ENCODE measurements at regions not wholly inside any gene's neighbourhood (a gene's known extent, or its start where the extent isn't known, plus 50 kb on each side); places are given as distances from the start of the nearest gene placed in this dataset.

- Histone ChIP-seq H2BK12ac (ENCODE audit: low read depth, low read length) (no peak overlapping the region), H3K4me3 (ENCODE audit: extremely low read depth in 1 of 4, insufficient read depth in 2 of 4, low read depth in 3 of 4, low read length in 4 of 4) (no peak overlapping the region), H4K5ac (ENCODE audit: insufficient read length, low read depth, low read length) (no peak overlapping the region), H3K23ac (ENCODE audit: insufficient read length) (no peak overlapping the region), H4K8ac (ENCODE audit: extremely low read depth, insufficient read depth, low read length) (no peak overlapping the region), H3K27ac (ENCODE audit: low read depth, low read length) (no peak overlapping the region), H3K9ac (replicated peaks in 1 of 4; ENCODE audit: extremely low read depth in 1 of 4, low read depth in 3 of 4, low read length in 3 of 4) (no peak overlapping the region), H4K20me1 (replicated peaks in 1 of 2; ENCODE audit: control insufficient read depth in 1 of 2, insufficient read depth in 2 of 2, low read length in 2 of 2) (peaks cover 0 to 10% of the 10 kb centered on the region in 2 experiments), H3K23me2 (ENCODE audit: low read depth, low read length) (peaks cover 9% of the 10 kb centered on the region), H2AFZ (ENCODE audit: low read length) (no peak overlapping the region), H4K91ac (replicated peaks; ENCODE audit: insufficient read length, low read length) (no peak overlapping the region), H3K4ac (replicated peaks; ENCODE audit: insufficient read length, low read depth, low read length) (no peak overlapping the region), H3K4me2 (ENCODE audit: insufficient read depth in 1 of 2, low read depth in 2 of 2, low read length in 2 of 2) (no peak overlapping the region), H3K27me3 (replicated peaks in 1 of 4; ENCODE audit: control insufficient read depth in 3 of 4, extremely low read depth in 1 of 4, insufficient read depth in 3 of 4, low read length in 3 of 4) (no peaks in the 10 kb centered on the region; a peak in 1 of 7 replicates), H2BK20ac (ENCODE audit: low read length) (no peak overlapping the region), H3K79me2 (ENCODE audit: control insufficient read depth in 1 of 2, insufficient read depth in 2 of 2, low read length in 2 of 2) (no peaks in the 10 kb centered on the region), H2AK5ac (ENCODE audit: low read depth, low read length) (no peak overlapping the region), H3K36me3 (ENCODE audit: control insufficient read depth in 2 of 4, insufficient read depth in 4 of 4, low read length in 3 of 4) (no peaks in the 10 kb centered on the region; a peak in 1 of 8 replicates), H2BK120ac (replicated peaks; ENCODE audit: low read depth, low read length) (no peak overlapping the region), H2BK15ac (ENCODE audit: low read length) (no peak overlapping the region), H3K56ac (replicated peaks; ENCODE audit: insufficient read length, low read depth, low read length) (no peak overlapping the region), H3K18ac (ENCODE audit: extremely low read depth, low read length) (no peak overlapping the region), H3K4me1 (replicated peaks in 1 of 4; ENCODE audit: control insufficient read depth in 3 of 4, insufficient read depth in 4 of 4, low read length in 3 of 4) (peaks cover 0 to 4% (median 1%) of the 10 kb centered on the region in 4 experiments; a peak in 2 of 7 replicates), H3K79me1 (ENCODE audit: low read depth, low read length) (peaks cover 2% of the 10 kb centered on the region; the same call in 1 of the 2 replicates), H3K14ac (ENCODE audit: insufficient read length) (no peak overlapping the region), H3K9me3 (ENCODE audit: insufficient read depth in 2 of 2, low read depth in 1 of 2, low read length in 1 of 2) (no peaks in the 10 kb centered on the region), H2BK5ac (ENCODE audit: low read depth, low read length) (no peak overlapping the region)
- DNase-seq (ENCODE audit: low read depth in 1 of 2, low spot score in 2 of 2) (no peak), FAIRE-seq (no peak)
- ChIA-PET CTCF (ENCODE audit: partially characterized antibody) (interaction anchor here (1.2 to 1.7 kb wide), 4 partner anchors 163 to 267 kb away, joined by 3 to 8 read pairs (median 4); no protein-coding TSS in a partner anchor), POLR2A (ENCODE audit: partially characterized antibody) (interaction anchor here (0.6 to 1.2 kb wide), 2 partner anchors 11 to 162 kb away, joined by 3 to 5 read pairs; no protein-coding TSS in a partner anchor)
- WGBS, 2 experiments (ENCODE audit: extremely low coverage in 1 of 2, insufficient coverage in 1 of 2, insufficient read length in 1 of 2, insufficient replicate concordance in 2 of 2, low coverage in 1 of 2, low lambda C conversion rate in 2 of 2, missing lambda C conversion rate in 1 of 2) = 85% methylated on average over 11 of the region's 11 CpGs; no CpG with 5 or more reads in 1 of the 2 experiments
- TF ChIP-seq PHF8 (conservative IDR thresholded peaks at IDR 0.05; ENCODE audit: low read depth, low read length) (no peak), TCF12 (IDR thresholded peaks at IDR 0.05; ENCODE audit: low read depth, low read length) (no peak), YY1 (IDR thresholded peaks at IDR 0.05; ENCODE audit: low read depth, low read length) (no peak), HDAC6 (IDR thresholded peaks at IDR 0.05; ENCODE audit: low read depth, low read length) (no peak), TAF7 (optimal IDR thresholded peaks at IDR 0.05; ENCODE audit: borderline replicate concordance, low read depth, low read length) (no peak), RBBP5 (IDR thresholded peaks at IDR 0.05; ENCODE audit: borderline replicate concordance, low read depth, low read length) (no peak)
- TF ChIP-seq, protein P1, sequence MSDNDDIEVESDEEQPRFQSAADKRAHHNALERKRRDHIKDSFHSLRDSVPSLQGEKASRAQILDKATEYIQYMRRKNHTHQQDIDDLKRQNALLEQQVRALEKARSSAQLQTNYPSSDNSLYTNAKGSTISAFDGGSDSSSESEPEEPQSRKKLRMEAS (IDR thresholded peaks at IDR 0.05) = no peak
Observed at GRCh38 chr9:129344641-129345495, 166.8 kb upstream of the IER5L start.
